ENCODE measurements at regions not wholly inside any gene's neighbourhood (a gene's known extent, or its start where the extent isn't known, plus 50 kb on each side); places are given as distances from the start of the nearest gene placed in this dataset.

GRCh38 chr1:112322983-112323678 is 72.9 kb upstream of the CTTNBP2NL start:
- TF ChIP-seq FOXM1 (IDR thresholded peaks at IDR 0.05; ENCODE audit: borderline replicate concordance, low read depth): no peak
- TF ChIP-seq REST (IDR thresholded peaks at IDR 0.05; ENCODE audit: low read depth): no peak
- TF ChIP-seq TAF1 (IDR thresholded peaks at IDR 0.05; ENCODE audit: low read depth): no peak
- TF ChIP-seq EGR1 (IDR thresholded peaks at IDR 0.05): no peak
- no peak for TF ChIP-seq ZBTB7A (IDR thresholded peaks at IDR 0.05; ENCODE audit: low read depth)
- TF ChIP-seq CEBPB (IDR thresholded peaks at IDR 0.05): no peak
- no peak for TF ChIP-seq NFIC (IDR thresholded peaks at IDR 0.05)
- no peak for TF ChIP-seq YY1 (IDR thresholded peaks at IDR 0.05; ENCODE audit: low read depth)
- no peak for TF ChIP-seq USF1 (IDR thresholded peaks at IDR 0.05)
- TF ChIP-seq TEAD4 (IDR thresholded peaks at IDR 0.05): no peak
- TF ChIP-seq, protein P1, sequence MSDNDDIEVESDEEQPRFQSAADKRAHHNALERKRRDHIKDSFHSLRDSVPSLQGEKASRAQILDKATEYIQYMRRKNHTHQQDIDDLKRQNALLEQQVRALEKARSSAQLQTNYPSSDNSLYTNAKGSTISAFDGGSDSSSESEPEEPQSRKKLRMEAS (IDR thresholded peaks at IDR 0.05): no peak
- no peak for TF ChIP-seq TCF12 (IDR thresholded peaks at IDR 0.05; ENCODE audit: low read depth)
- TF ChIP-seq CREB1 (IDR thresholded peaks at IDR 0.05; ENCODE audit: low read depth): no peak
- no peak for TF ChIP-seq RAD21 (IDR thresholded peaks at IDR 0.05; ENCODE audit: low read depth)
- TF ChIP-seq EP300 (IDR thresholded peaks at IDR 0.05; ENCODE audit: borderline replicate concordance): no peak

DNA sequence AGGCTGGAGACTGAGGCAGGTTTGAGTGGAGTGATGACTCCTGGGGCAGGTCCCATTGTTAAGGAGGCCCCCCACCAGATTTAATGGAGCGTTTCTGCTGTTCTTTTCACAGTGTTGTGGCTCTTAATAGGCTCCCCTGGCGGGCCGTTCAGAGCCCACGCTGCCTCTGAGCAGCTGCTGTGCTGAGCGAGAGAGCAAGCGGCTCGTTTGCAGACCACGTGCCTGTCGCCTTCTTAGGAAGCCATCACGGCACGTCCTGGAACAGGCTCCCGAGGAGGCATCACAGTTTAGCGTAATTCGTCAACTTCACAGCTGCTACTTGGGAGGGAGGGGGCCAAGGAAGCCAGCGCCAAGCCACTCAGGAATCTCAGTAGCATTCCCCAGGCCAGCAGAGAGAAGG is 70.5 kb upstream of the CTTNBP2NL start:
- TF ChIP-seq, protein P1 (IDR thresholded peaks at IDR 0.05): peak; percentile 38; the same call in 1 of the 2 replicates
- TF ChIP-seq USF1 (IDR thresholded peaks at IDR 0.05) (peak; percentile 44), ZBTB7A (IDR thresholded peaks at IDR 0.05; ENCODE audit: low read depth) (no peak)

DNA sequence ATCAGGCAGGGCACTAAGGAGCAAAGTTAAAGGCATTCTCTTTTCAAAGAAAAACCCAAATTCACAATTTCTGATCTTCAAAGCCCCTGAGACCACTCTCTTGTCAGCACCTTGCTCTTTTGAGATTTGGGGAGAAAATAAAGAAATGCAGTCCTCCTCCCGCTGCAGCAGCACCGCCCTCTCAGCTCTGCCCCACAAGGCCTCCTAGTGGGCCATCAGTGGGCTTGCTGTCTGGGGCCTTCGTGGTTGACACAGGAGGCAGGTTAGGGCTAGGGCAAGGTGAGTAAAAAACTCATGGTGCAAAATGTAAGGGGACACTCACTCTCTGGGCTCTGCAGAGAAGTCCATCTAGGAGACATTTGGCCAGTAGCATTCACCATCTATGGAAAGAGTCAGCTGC is 67.4 kb upstream of the CTTNBP2NL start:
- no peak for TF ChIP-seq RAD21 (IDR thresholded peaks at IDR 0.05; ENCODE audit: low read depth)

GRCh38 chr1:112332176-112333150 is 63.6 kb upstream of the CTTNBP2NL start:
- TF ChIP-seq RAD21 (IDR thresholded peaks at IDR 0.05; ENCODE audit: low read depth): no peak
- TF ChIP-seq EP300 (IDR thresholded peaks at IDR 0.05; ENCODE audit: borderline replicate concordance): no peak

GRCh38 chr1:112335351-112335750 is 60.7 kb upstream of the CTTNBP2NL start:
- no peak for TF ChIP-seq USF1 (IDR thresholded peaks at IDR 0.05)
- no peak for TF ChIP-seq EP300 (IDR thresholded peaks at IDR 0.05; ENCODE audit: borderline replicate concordance)
- TF ChIP-seq CREB1 (IDR thresholded peaks at IDR 0.05; ENCODE audit: low read depth): no peak
- no peak for TF ChIP-seq TAF1 (IDR thresholded peaks at IDR 0.05; ENCODE audit: low read depth)
- TF ChIP-seq, protein P1 (IDR thresholded peaks at IDR 0.05): no peak
- no peak for TF ChIP-seq YY1 (IDR thresholded peaks at IDR 0.05; ENCODE audit: low read depth)
- no peak for TF ChIP-seq RAD21 (IDR thresholded peaks at IDR 0.05; ENCODE audit: low read depth)
- TF ChIP-seq TCF12 (IDR thresholded peaks at IDR 0.05; ENCODE audit: low read depth): no peak
- no peak for TF ChIP-seq TEAD4 (IDR thresholded peaks at IDR 0.05)
- no peak for TF ChIP-seq EGR1 (IDR thresholded peaks at IDR 0.05)
- TF ChIP-seq ZBTB7A (IDR thresholded peaks at IDR 0.05; ENCODE audit: low read depth): no peak
- TF ChIP-seq FOXM1 (IDR thresholded peaks at IDR 0.05; ENCODE audit: borderline replicate concordance, low read depth): no peak
- TF ChIP-seq NFIC (IDR thresholded peaks at IDR 0.05): no peak
- TF ChIP-seq CEBPB (IDR thresholded peaks at IDR 0.05): no peak
- no peak for TF ChIP-seq REST (IDR thresholded peaks at IDR 0.05; ENCODE audit: low read depth)

Measured in Ishikawa (cell line).